NCI-H1105 (cell line): ENCODE measurements at regions not wholly inside any gene's neighbourhood (a gene's known extent, or its start where the extent isn't known, plus 50 kb on each side); places are given as distances from the start of the nearest gene placed in this dataset.
A peak's percentile ranks its signal among the peaks of the same experiment; 100 is the strongest.

Experiments used
- DNase-seq: peaks from one replicate; lab custom pipeline; 2025; lab: John Stamatoyannopoulos, UW

GRCh38 chr12:107402041-107403022 lies 283.3 kb upstream of the PWP1 start:
- peak; percentile 71 for DNase-seq

- DNase-seq = peak; percentile 53
Observed at GRCh38 chr12:107404981-107405380, 280.6 kb upstream of the PWP1 start.

GRCh38 chr12:107405436-107405835 lies 280.2 kb upstream of the PWP1 start:
- DNase-seq = peak; percentile 56

GRCh38 chr12:107406932-107407331 lies 278.7 kb upstream of the PWP1 start:
- DNase-seq = no peak

- no peak for DNase-seq
Observed at GRCh38 chr12:107411792-107412535, 273.6 kb upstream of the PWP1 start.

- no peak for DNase-seq
Observed at GRCh38 chr12:107415071-107415470, 270.5 kb upstream of the PWP1 start.

GRCh38 chr12:107415834-107416233 lies 269.8 kb upstream of the PWP1 start:
- no peak for DNase-seq

GRCh38 chr12:107417004-107417403 lies 268.6 kb upstream of the PWP1 start:
- DNase-seq = no peak

- no peak for DNase-seq
Observed at GRCh38 chr12:107418981-107419380, 266.6 kb upstream of the PWP1 start.

- DNase-seq = no peak
Observed at GRCh38 chr12:107423531-107423930, 262.1 kb upstream of the PWP1 start.

- peak; percentile 20 for DNase-seq
Observed at GRCh38 chr12:107429006-107429705, 256.4 kb upstream of the PWP1 start.

- no peak for DNase-seq
Observed at GRCh38 chr12:107431942-107432341, 253.7 kb upstream of the PWP1 start.

GRCh38 chr12:107435072-107435471 lies 250.5 kb upstream of the PWP1 start:
- DNase-seq = no peak

- DNase-seq = no peak
Observed at GRCh38 chr12:107435520-107435919, 250.1 kb upstream of the PWP1 start.

GRCh38 chr12:107436376-107436775 lies 249.2 kb upstream of the PWP1 start:
- DNase-seq = no peak

- DNase-seq = no peak
Observed at GRCh38 chr12:107436836-107437235, 248.8 kb upstream of the PWP1 start.

GRCh38 chr12:107437954-107438353 lies 247.6 kb upstream of the PWP1 start:
- no peak for DNase-seq

- no peak for DNase-seq
Observed at GRCh38 chr12:107439026-107439738, 246.4 kb upstream of the PWP1 start.

GRCh38 chr12:107440606-107441005 lies 245.0 kb upstream of the PWP1 start:
- no peak for DNase-seq

GRCh38 chr12:107441665-107442300 lies 243.8 kb upstream of the PWP1 start:
- no peak for DNase-seq

- DNase-seq = no peak
Observed at GRCh38 chr12:107442326-107442987, 243.1 kb upstream of the PWP1 start.
